GM23338 (cell line): ENCODE measurements at regions not wholly inside any gene's neighbourhood (a gene's known extent, or its start where the extent isn't known, plus 50 kb on each side); places are given as distances from the start of the nearest gene placed in this dataset.

Experiments
- ATAC-seq: fragments of 200-7000 bp; cut with Tn5 transposase; 3 replicates; pipeline ENCODE4 v1.9.1; 2020
- DNase-seq: peaks from one replicate; pipeline ENCODE4 v3.0.0-alpha.2; 2015; ENCODE audit warnings: low spot score
- H2AFZ ChIP-seq: fragments of 200-600 bp; sonication (generic); 2 replicates; pipeline ENCODE4 v1.8.0; 2016; ENCODE audit warnings: antibody characterized with exemption, mild to moderate bottlenecking, moderate library complexity
- H3F3A ChIP-seq: fragments of 200-600 bp; sonication (generic); replicated peaks from 2 replicates; pipeline ENCODE4 v1.8.0; 2017; ENCODE audit warnings: antibody characterized with exemption, mixed run types, low read depth
- H3K27ac ChIP-seq: fragments of 200-600 bp; sonication (generic); 2 replicates; pipeline ENCODE4 v1.6.1; 2016; ENCODE audit warnings: low read depth
- H3K27me3 ChIP-seq: fragments of 200-600 bp; sonication (generic); 2 replicates; pipeline ENCODE4 v1.8.0; 2016; ENCODE audit warnings: mild to moderate bottlenecking, mixed run types, moderate library complexity; ENCODE audit not compliant: insufficient read depth
- H3K36me3 ChIP-seq: fragments of 200-600 bp; sonication (generic); 2 replicates; pipeline ENCODE4 v1.8.0; 2016; ENCODE audit warnings: mild to moderate bottlenecking; ENCODE audit not compliant: insufficient read depth
- H3K4me1 ChIP-seq: fragments of 200-600 bp; sonication (generic); 2 replicates; pipeline ENCODE4 v1.8.0; 2016; ENCODE audit warnings: mild to moderate bottlenecking, moderate library complexity; ENCODE audit not compliant: insufficient read depth
- H3K4me2 ChIP-seq: fragments of 200-600 bp; sonication (generic); 2 replicates; pipeline ENCODE4 v1.7.1; 2017; ENCODE audit warnings: mixed run types
- H3K4me3 ChIP-seq: fragments of 200-600 bp; sonication (generic); 2 replicates; pipeline ENCODE4 v1.6.1; 2016; ENCODE audit warnings: mixed run types
- H3K79me2 ChIP-seq: fragments of 200-600 bp; sonication (generic); replicated peaks from 2 replicates; pipeline ENCODE4 v1.8.0; 2017; ENCODE audit warnings: mild to moderate bottlenecking; ENCODE audit not compliant: insufficient read depth
- H3K9me2 ChIP-seq: fragments of 200-600 bp; sonication (generic); 2 replicates; pipeline ENCODE4 v1.8.0; 2017; ENCODE audit not compliant: insufficient read depth
- H4K20me1 ChIP-seq: fragments of 200-600 bp; sonication (generic); replicated peaks from 2 replicates; pipeline ENCODE4 v1.8.0; 2017; ENCODE audit warnings: mild to moderate bottlenecking; ENCODE audit not compliant: insufficient read depth
- H3K27ac Mint-ChIP-seq: 2 replicates; pipeline ENCODE4 v1.8.0; 2020; ENCODE audit warnings: inconsistent platforms, mild to moderate bottlenecking, moderate library complexity, mixed read lengths
- H3K27me3 Mint-ChIP-seq: 3 replicates; pipeline ENCODE4 v1.8.0; 2022; ENCODE audit warnings: low read depth, mild to moderate bottlenecking, moderate library complexity, mixed read lengths, inconsistent platforms; ENCODE audit not compliant: insufficient read depth, poor library complexity
- H3K36me3 Mint-ChIP-seq: 3 replicates; pipeline ENCODE4 v1.8.0; 2021; ENCODE audit warnings: low read depth, mild to moderate bottlenecking, inconsistent platforms, moderate library complexity, mixed read lengths
- H3K4me1 Mint-ChIP-seq: 3 replicates; pipeline ENCODE4 v1.8.0; 2020; ENCODE audit warnings: mild to moderate bottlenecking, inconsistent platforms, mixed read lengths
- H3K4me3 Mint-ChIP-seq: 3 replicates; pipeline ENCODE4 v1.8.0; 2021; ENCODE audit warnings: moderate library complexity, mild to moderate bottlenecking, inconsistent platforms, mixed read lengths
- H3K9me3 Mint-ChIP-seq: 3 replicates; pipeline ENCODE4 v1.8.0; 2020; ENCODE audit warnings: moderate library complexity, mild to moderate bottlenecking, inconsistent platforms, mixed read lengths
- CTCF ChIP-seq, 2 experiments: fragments of 200-600 bp in 1 of 2; sonication (generic) in 1 of 2; conservative IDR thresholded peaks; 2 replicates each; pipeline versions ENCODE4 v1.5.1 to v1.6.1; 2016 to 2017; ENCODE audit warnings: antibody characterized with exemption in 2 of 2, low read depth in 2 of 2, mild to moderate bottlenecking in 2 of 2, moderate library complexity in 1 of 2
- EZH2 ChIP-seq: fragments of 200-600 bp; sonication (generic); IDR thresholded peaks from one replicate; pipeline ENCODE4 v1.8.0; 2017; ENCODE audit warnings: antibody characterized with exemption, mild to moderate bottlenecking, low read depth; ENCODE audit not compliant: unreplicated experiment
- EZH2phosphoT487 ChIP-seq: fragments of 200-600 bp; sonication (generic); IDR thresholded peaks from one replicate; pipeline ENCODE4 v1.8.1; 2018; ENCODE audit warnings: antibody characterized with exemption; ENCODE audit not compliant: unreplicated experiment
- JUNB ChIP-seq: IDR thresholded peaks from one replicate; pipeline ENCODE4 v1.6.1; 2016; ENCODE audit warnings: antibody characterized with exemption; ENCODE audit not compliant: unreplicated experiment
- NANOG ChIP-seq: IDR thresholded peaks from 2 replicates; pipeline ENCODE4 v1.6.1; 2016; ENCODE audit warnings: antibody characterized with exemption, borderline replicate concordance
- POLR2AphosphoS5 ChIP-seq: IDR thresholded peaks from 2 replicates; pipeline ENCODE4 v1.6.1; 2016; ENCODE audit warnings: antibody characterized with exemption, low read depth
- REST ChIP-seq: IDR thresholded peaks from one replicate; pipeline ENCODE4 v1.6.1; 2018; ENCODE audit warnings: antibody characterized with exemption; ENCODE audit not compliant: unreplicated experiment
- STAT1 ChIP-seq: IDR thresholded peaks from one replicate; pipeline ENCODE4 v1.6.1; 2016; ENCODE audit warnings: antibody characterized with exemption; ENCODE audit not compliant: unreplicated experiment
- ZNF114 ChIP-seq: fragments of 250-450 bp; sonication (Bioruptor Pico); IDR thresholded peaks from 2 replicates; pipeline ENCODE4 v1.5.0; 2020; ENCODE audit warnings: mild to moderate bottlenecking, moderate library complexity
- ZNF331 ChIP-seq: fragments of 250-450 bp; sonication (Bioruptor Pico); IDR thresholded peaks from 2 replicates; pipeline ENCODE4 v1.5.0; 2020; ENCODE audit warnings: low read depth, mild to moderate bottlenecking, moderate library complexity
- ZNF462 ChIP-seq: fragments of 250-450 bp; sonication (Bioruptor Pico); IDR thresholded peaks from 2 replicates; pipeline ENCODE4 v1.5.0; 2020; ENCODE audit warnings: mild to moderate bottlenecking, moderate library complexity

GRCh38 chr2:237171881-237172280, 86.2 kb downstream of the COPS8 start (continued):
- TF ChIP-seq ZNF462 (CRISPR knock-in tag) (no peak), JUNB (no peak), POLR2AphosphoS5 (no peak), ZNF331 (CRISPR knock-in tag) (no peak), CTCF (conservative IDR thresholded peaks at IDR 0.05; ENCODE audit: low read depth in 2 of 2) (no peak), EZH2phosphoT487 (no peak), STAT1 (no peak)

GRCh38 chr2:237177052-237177451, 91.4 kb downstream of the COPS8 start:
- no peak for ATAC-seq
- TF ChIP-seq EZH2 = no peak
- TF ChIP-seq REST = no peak
- no peak for TF ChIP-seq POLR2AphosphoS5
- no peak for TF ChIP-seq CTCF (conservative IDR thresholded peaks at IDR 0.05; ENCODE audit: low read depth in 2 of 2)
- no peak for TF ChIP-seq ZNF114 (CRISPR knock-in tag)
- TF ChIP-seq NANOG = no peak
- no peak for TF ChIP-seq JUNB

More at GRCh38 chr2:237177052-237177451, 91.4 kb downstream of the COPS8 start:
- H3K4me2 ChIP-seq = no peak overlapping the region
- H3K27me3 ChIP-seq = no peaks in the 10 kb centered on the region
- H3K4me1 Mint-ChIP-seq = no peaks in the 10 kb centered on the region
- H3K4me1 ChIP-seq = no peaks in the 10 kb centered on the region
- H3K79me2 ChIP-seq = no peaks in the 10 kb centered on the region
- H3K36me3 Mint-ChIP-seq = no peaks in the 10 kb centered on the region; the same call in 1 of the 3 replicates
- H3K4me3 ChIP-seq = no peak overlapping the region
- H3K27ac Mint-ChIP-seq = no peak overlapping the region
- H3K9me3 Mint-ChIP-seq = peaks cover 8% of the 10 kb centered on the region
- H4K20me1 ChIP-seq = no peaks in the 10 kb centered on the region
- H3K9me2 ChIP-seq = no peaks in the 10 kb centered on the region
- H3K27me3 Mint-ChIP-seq = peaks cover 2% of the 10 kb centered on the region
- DNase-seq = no peak
- no peaks in the 10 kb centered on the region for H3K36me3 ChIP-seq
- H2AFZ ChIP-seq = no peak overlapping the region
- H3K4me3 Mint-ChIP-seq = no peak overlapping the region
- H3K27ac ChIP-seq = no peak overlapping the region
- H3F3A ChIP-seq = no peaks in the 10 kb centered on the region
